Colonic mucosa (tissue), 4 donors: ENCODE measurements at regions not wholly inside any gene's neighbourhood (a gene's known extent, or its start where the extent isn't known, plus 50 kb on each side); places are given as distances from the start of the nearest gene placed in this dataset.

ENCODE experiments used
- DNase-seq: peaks from one replicate; pipeline ENCODE4 v3.0.0-alpha.2; 2020
- H3K27ac ChIP-seq: fragments of 200-600 bp; one replicate; pipeline ENCODE4 v1.8.0; 2021
- H3K27me3 ChIP-seq: fragments of 200-600 bp; one replicate; pipeline ENCODE4 v1.8.0; 2021
- H3K36me3 ChIP-seq: fragments of 200-600 bp; one replicate; pipeline ENCODE4 v1.8.0; 2021
- H3K4me1 ChIP-seq: fragments of 200-600 bp; one replicate; pipeline ENCODE4 v1.8.0; 2021; ENCODE audit warnings: mild to moderate bottlenecking
- H3K4me3 ChIP-seq: fragments of 200-600 bp; one replicate; pipeline ENCODE4 v1.8.0; 2021
- H3K9ac ChIP-seq, 2 donors: one replicate each; pipeline ENCODE4 v1.7.0; 2013; ENCODE audit warnings: control low read depth in 2 of 2, low read depth in 2 of 2, low read length in 2 of 2
- H3K9me3 ChIP-seq: fragments of 200-600 bp; one replicate; pipeline ENCODE4 v1.8.0; 2021
- CTCF ChIP-seq: fragments of 200-600 bp; IDR thresholded peaks from one replicate; pipeline ENCODE4 v1.8.0; 2022; ENCODE audit warnings: antibody characterized with exemption, mild to moderate bottlenecking
- intact Hi-C: fragments of 100-400 bp; cut with DNase I; formaldehyde crosslinking; loops from one replicate; pipeline ENCODE4 v1.14.1; 2022
- donor health status: healthy.
- donor health status: DM: no; HTN: no; CAD: no.
- donor health status: DM: no; HTN: no; CAD: no.

- TF ChIP-seq CTCF, result no peak
- Histone ChIP-seq H3K27ac (no peak overlapping the region), H3K4me1 (no peaks in the 10 kb centered on the region), H3K27me3 (no peaks in the 10 kb centered on the region), H3K9ac (no peak overlapping the region), H3K4me3 (no peak overlapping the region), H3K9me3 (no peaks in the 10 kb centered on the region), H3K36me3 (no peaks in the 10 kb centered on the region)
- DNase-seq, result no peak
- intact Hi-C loops, result no loop called here
Measured at GRCh38 chr5:5919411-5919810, 458.9 kb downstream of the MED10 start.

GRCh38 chr5:5906778-5907177, 471.6 kb downstream of the MED10 start:
- TF ChIP-seq CTCF, result no peak
- Histone ChIP-seq H3K4me3 (no peak overlapping the region), H3K9ac (no peak overlapping the region), H3K27me3 (no peaks in the 10 kb centered on the region), H3K27ac (no peak overlapping the region), H3K4me1 (no peaks in the 10 kb centered on the region), H3K36me3 (no peaks in the 10 kb centered on the region), H3K9me3 (no peaks in the 10 kb centered on the region)
- intact Hi-C loops, result no loop called here
- no peak for DNase-seq

DNA sequence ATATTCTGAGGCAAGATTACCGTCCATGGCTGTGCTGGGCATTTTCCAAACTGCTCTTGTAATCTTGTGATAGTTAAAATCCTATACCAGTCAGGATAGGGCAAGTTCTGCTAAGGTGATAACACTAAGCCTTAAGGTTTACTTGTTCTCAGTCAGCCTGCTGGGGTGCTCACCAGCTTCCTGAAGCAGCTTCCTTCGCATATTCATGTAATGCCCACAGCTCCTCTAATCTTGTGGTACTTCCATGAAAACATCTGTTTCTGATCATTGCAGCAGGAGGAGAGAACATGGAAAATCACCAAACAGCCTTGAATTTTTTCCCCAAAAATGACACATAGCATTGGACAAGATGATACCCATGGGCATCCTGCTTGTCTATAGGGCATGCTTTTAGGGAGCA, 473.2 kb downstream of the MED10 start:
- Histone ChIP-seq H3K4me1 (no peaks in the 10 kb centered on the region), H3K9ac (no peak overlapping the region), H3K27ac (no peak overlapping the region), H3K4me3 (no peak overlapping the region), H3K36me3 (no peaks in the 10 kb centered on the region), H3K27me3 (no peaks in the 10 kb centered on the region), H3K9me3 (no peaks in the 10 kb centered on the region)
- TF ChIP-seq CTCF, result no peak
- intact Hi-C loops, result no loop called here
- no peak for DNase-seq

DNA sequence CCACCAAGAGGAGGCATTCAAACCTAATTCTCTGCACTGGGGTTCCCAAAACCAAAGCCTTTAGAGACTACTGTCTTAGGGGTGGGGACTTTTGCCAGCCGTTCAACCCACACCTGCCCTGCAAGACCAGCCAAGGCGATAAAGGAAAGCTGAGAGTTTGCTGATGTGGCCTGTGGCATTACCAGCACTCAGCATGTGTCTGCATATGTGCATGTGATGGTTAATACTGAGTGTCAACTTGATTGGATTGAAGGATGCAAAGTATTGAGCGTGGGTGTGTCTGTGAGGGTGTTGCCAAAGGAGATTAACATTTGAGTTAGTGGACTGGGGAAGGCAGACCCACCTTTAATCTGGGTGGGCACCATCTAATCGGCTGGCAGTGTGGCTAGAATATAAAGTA, 474.2 kb downstream of the MED10 start:
- H3K27me3 ChIP-seq, result no peaks in the 10 kb centered on the region
- no peak overlapping the region for H3K27ac ChIP-seq
- no peaks in the 10 kb centered on the region for H3K9me3 ChIP-seq
- no peak overlapping the region for H3K9ac ChIP-seq
- intact Hi-C loops, result no loop called here
- H3K4me3 ChIP-seq, result no peak overlapping the region
- no peaks in the 10 kb centered on the region for H3K36me3 ChIP-seq
- H3K4me1 ChIP-seq, result no peaks in the 10 kb centered on the region
- TF ChIP-seq CTCF, result no peak
- no peak for DNase-seq

- H3K9me3 ChIP-seq, result no peaks in the 10 kb centered on the region
- no peak overlapping the region for H3K4me3 ChIP-seq
- no peaks in the 10 kb centered on the region for H3K4me1 ChIP-seq
- no peak overlapping the region for H3K27ac ChIP-seq
- no peaks in the 10 kb centered on the region for H3K36me3 ChIP-seq
- no peaks in the 10 kb centered on the region for H3K27me3 ChIP-seq
- DNase-seq, result no peak
- no peak overlapping the region for H3K9ac ChIP-seq
- TF ChIP-seq CTCF, result no peak
- intact Hi-C loops, result no loop called here
Measured at GRCh38 chr5:5902678-5903646, 475.4 kb downstream of the MED10 start.
